PFSK-1 (cell line): ENCODE measurements at regions not wholly inside any gene's neighbourhood (a gene's known extent, or its start where the extent isn't known, plus 50 kb on each side); places are given as distances from the start of the nearest gene placed in this dataset.

Experiments used
- FOXP2 ChIP-seq: optimal IDR thresholded peaks from 2 replicates; pipeline ENCODE3; 2011; ENCODE audit warnings: borderline replicate concordance, control low read depth, inconsistent platforms; ENCODE audit not compliant: insufficient read depth; ENCODE audit errors: extremely low read length, extremely low read depth
- POLR2AphosphoS5 ChIP-seq: IDR thresholded peaks from 2 replicates; pipeline ENCODE4 v1.6.1; 2012; ENCODE audit warnings: low read depth, mild to moderate bottlenecking, control low read depth, low read length, moderate library complexity
- SIN3A ChIP-seq: IDR thresholded peaks from 2 replicates; pipeline ENCODE4 v1.6.1; 2012; ENCODE audit warnings: mild to moderate bottlenecking, low read length, moderate library complexity, borderline replicate concordance; ENCODE audit not compliant: insufficient read depth
- TAF1 ChIP-seq: IDR thresholded peaks from 2 replicates; pipeline ENCODE4 v1.6.1; 2012; ENCODE audit warnings: low read length, control low read depth, borderline replicate concordance; ENCODE audit not compliant: insufficient read depth

GRCh38 chr4:28774344-28774743 is 1913.7 kb downstream of the STIM2 start:
- TF ChIP-seq POLR2AphosphoS5 (no peak), FOXP2 (no peak), TAF1 (no peak), SIN3A (no peak)
